ENCODE measurements at regions not wholly inside any gene's neighbourhood (a gene's known extent, or its start where the extent isn't known, plus 50 kb on each side); places are given as distances from the start of the nearest gene placed in this dataset.

DNA sequence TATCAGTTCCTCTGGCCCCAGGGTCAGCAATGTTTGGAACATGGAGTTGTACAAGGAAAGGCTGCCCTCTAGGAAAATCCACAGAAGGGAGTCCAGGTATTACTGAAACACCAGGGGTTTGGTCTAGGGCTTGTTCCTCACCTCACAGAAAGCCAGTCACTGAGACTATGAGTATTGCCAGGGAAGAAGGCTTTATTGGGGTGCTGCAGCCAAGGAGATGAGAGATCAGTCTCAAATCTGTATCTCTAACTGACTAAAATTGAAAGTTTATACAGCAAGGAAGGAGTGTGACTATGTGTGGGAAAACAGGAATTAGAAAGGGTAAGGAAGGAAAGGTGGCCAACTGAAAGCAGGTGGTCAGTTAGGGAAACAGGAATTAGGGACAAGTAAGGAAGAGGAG lies 172.3 kb downstream of the LYPLAL1 start:
- ATAC-seq: no peak
- TF ChIP-seq GLIS3 (CRISPR knock-in tag; IDR thresholded peaks at IDR 0.05) (no peak), ZNF8 (CRISPR knock-in tag; IDR thresholded peaks at IDR 0.05) (no peak), ZNF70 (CRISPR knock-in tag; IDR thresholded peaks at IDR 0.05) (no peak), ZC3H10 (CRISPR knock-in tag; IDR thresholded peaks at IDR 0.05) (no peak), BACH2 (CRISPR knock-in tag; IDR thresholded peaks at IDR 0.05; ENCODE audit: borderline replicate concordance) (no peak), TOX (CRISPR knock-in tag; IDR thresholded peaks at IDR 0.05; ENCODE audit: borderline replicate concordance) (no peak), OSR1 (CRISPR knock-in tag; IDR thresholded peaks at IDR 0.05) (no peak)
- TF ChIP-seq, protein P1, sequence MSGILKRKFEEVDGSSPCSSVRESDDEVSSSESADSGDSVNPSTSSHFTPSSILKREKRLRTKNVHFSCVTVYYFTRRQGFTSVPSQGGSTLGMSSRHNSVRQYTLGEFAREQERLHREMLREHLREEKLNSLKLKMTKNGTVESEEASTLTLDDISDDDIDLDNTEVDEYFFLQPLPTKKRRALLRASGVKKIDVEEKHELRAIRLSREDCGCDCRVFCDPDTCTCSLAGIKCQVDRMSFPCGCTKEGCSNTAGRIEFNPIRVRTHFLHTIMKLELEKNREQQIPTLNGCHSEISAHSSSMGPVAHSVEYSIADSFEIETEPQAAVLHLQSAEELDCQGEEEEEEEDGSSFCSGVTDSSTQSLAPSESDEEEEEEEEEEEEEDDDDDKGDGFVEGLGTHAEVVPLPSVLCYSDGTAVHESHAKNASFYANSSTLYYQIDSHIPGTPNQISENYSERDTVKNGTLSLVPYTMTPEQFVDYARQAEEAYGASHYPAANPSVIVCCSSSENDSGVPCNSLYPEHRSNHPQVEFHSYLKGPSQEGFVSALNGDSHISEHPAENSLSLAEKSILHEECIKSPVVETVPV (CRISPR knock-in tag; IDR thresholded peaks at IDR 0.05): no peak
- TF ChIP-seq, protein P2, sequence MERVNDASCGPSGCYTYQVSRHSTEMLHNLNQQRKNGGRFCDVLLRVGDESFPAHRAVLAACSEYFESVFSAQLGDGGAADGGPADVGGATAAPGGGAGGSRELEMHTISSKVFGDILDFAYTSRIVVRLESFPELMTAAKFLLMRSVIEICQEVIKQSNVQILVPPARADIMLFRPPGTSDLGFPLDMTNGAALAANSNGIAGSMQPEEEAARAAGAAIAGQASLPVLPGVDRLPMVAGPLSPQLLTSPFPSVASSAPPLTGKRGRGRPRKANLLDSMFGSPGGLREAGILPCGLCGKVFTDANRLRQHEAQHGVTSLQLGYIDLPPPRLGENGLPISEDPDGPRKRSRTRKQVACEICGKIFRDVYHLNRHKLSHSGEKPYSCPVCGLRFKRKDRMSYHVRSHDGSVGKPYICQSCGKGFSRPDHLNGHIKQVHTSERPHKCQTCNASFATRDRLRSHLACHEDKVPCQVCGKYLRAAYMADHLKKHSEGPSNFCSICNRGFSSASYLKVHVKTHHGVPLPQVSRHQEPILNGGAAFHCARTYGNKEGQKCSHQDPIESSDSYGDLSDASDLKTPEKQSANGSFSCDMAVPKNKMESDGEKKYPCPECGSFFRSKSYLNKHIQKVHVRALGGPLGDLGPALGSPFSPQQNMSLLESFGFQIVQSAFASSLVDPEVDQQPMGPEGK (CRISPR knock-in tag; IDR thresholded peaks at IDR 0.05; ENCODE audit: borderline replicate concordance): no peak

DNA sequence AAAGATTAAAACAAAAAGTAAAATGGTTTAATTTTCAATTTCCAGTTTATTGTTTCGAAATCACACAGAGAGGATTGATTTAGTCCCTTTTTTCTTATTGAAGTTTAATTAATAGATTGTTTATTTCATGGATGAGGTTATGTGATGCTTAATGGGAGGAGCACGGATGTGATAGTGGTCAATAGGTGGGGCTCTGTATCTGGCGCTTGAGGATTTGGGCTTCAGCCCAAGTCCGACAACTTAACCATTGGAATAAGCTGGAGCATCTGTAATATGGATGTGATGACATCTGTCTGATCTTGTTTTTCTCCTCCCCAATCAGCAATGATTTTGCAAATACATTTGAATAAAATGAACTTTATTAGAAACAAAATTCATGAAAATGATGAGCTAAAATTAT lies 169.2 kb downstream of the LYPLAL1 start:
- ATAC-seq: no peak
- TF ChIP-seq ZC3H10 (CRISPR knock-in tag; IDR thresholded peaks at IDR 0.05) (0 out of 2 replicates have a peak, but pooled peaks have one; percentile 31), ESRRG (CRISPR knock-in tag; IDR thresholded peaks at IDR 0.05) (no peak), PPARA (CRISPR knock-in tag; IDR thresholded peaks at IDR 0.05; ENCODE audit: borderline replicate concordance) (no peak)
- TF ChIP-seq, protein P1 (CRISPR knock-in tag; IDR thresholded peaks at IDR 0.05): no peak

DNA sequence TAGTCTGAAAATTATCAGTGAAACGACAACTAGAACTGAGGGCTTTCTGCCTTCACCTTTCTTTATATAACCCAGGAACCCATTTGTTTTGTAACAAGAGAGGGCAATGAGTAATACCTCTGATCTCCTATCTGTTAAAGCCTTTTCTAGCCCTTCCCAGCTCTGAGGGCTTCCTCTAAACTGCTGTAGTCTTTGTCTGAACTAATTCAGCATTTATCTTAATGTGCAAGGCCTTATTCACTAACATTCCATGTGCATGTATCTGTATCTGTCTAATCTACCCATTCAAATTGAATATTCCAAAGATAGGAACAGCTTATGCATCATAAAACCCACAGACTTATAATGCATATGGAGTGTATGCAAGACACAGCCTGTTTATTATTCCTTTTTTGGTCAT lies 167.1 kb downstream of the LYPLAL1 start:
- TF ChIP-seq ZFP3 (CRISPR knock-in tag; IDR thresholded peaks at IDR 0.05) (no peak), TOX (CRISPR knock-in tag; IDR thresholded peaks at IDR 0.05; ENCODE audit: borderline replicate concordance) (0 out of 2 replicates have a peak, but pooled peaks have one; percentile 7), ZNF70 (CRISPR knock-in tag; IDR thresholded peaks at IDR 0.05) (peak; percentile 80), ZFP30 (CRISPR knock-in tag; IDR thresholded peaks at IDR 0.05) (no peak), TCF4 (CRISPR knock-in tag; IDR thresholded peaks at IDR 0.05; ENCODE audit: borderline replicate concordance) (no peak), OSR1 (CRISPR knock-in tag; IDR thresholded peaks at IDR 0.05) (no peak), ZNF565 (CRISPR knock-in tag; conservative IDR thresholded peaks at IDR 0.05; ENCODE audit: low read depth) (no peak)
- ATAC-seq: peak; percentile 87

DNA sequence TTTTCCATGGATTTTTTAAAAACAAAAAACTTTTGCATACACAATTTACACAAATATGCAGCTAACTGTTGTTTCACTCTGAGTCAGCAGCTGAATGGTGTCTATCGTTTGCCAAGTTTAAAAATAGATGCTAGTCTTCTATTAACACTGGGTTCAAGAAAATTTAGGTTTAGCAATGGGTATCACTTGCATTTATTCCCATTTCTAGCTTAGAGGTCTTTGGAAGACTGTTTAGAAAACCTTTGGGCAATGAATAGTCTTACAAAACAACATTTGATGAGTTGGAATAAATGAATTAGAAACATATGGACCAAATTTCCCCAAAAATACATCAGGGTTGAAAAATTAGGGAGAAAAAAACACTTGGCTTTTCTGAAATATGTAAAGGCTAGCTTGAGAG lies 165.8 kb downstream of the LYPLAL1 start:
- peak; percentile 38; the same call in 2 of the 3 replicates for ATAC-seq
- TF ChIP-seq PPARA (CRISPR knock-in tag; IDR thresholded peaks at IDR 0.05; ENCODE audit: borderline replicate concordance): no peak
- TF ChIP-seq ZFP3 (CRISPR knock-in tag; IDR thresholded peaks at IDR 0.05): no peak
- TF ChIP-seq, protein P2 (CRISPR knock-in tag; IDR thresholded peaks at IDR 0.05; ENCODE audit: borderline replicate concordance): no peak
- TF ChIP-seq OSR1 (CRISPR knock-in tag; IDR thresholded peaks at IDR 0.05): no peak
- TF ChIP-seq, protein P3, sequence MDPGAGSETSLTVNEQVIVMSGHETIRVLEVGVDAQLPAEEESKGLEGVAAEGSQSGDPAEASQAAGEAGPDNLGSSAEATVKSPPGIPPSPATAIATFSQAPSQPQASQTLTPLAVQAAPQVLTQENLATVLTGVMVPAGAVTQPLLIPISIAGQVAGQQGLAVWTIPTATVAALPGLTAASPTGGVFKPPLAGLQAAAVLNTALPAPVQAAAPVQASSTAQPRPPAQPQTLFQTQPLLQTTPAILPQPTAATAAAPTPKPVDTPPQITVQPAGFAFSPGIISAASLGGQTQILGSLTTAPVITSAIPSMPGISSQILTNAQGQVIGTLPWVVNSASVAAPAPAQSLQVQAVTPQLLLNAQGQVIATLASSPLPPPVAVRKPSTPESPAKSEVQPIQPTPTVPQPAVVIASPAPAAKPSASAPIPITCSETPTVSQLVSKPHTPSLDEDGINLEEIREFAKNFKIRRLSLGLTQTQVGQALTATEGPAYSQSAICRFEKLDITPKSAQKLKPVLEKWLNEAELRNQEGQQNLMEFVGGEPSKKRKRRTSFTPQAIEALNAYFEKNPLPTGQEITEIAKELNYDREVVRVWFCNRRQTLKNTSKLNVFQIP (CRISPR knock-in tag; IDR thresholded peaks at IDR 0.05; ENCODE audit: borderline replicate concordance, low read depth): no peak
- no peak for TF ChIP-seq ZFP30 (CRISPR knock-in tag; IDR thresholded peaks at IDR 0.05)
- no peak for TF ChIP-seq ESRRG (CRISPR knock-in tag; IDR thresholded peaks at IDR 0.05)
- no peak for TF ChIP-seq SNAI2 (CRISPR knock-in tag; IDR thresholded peaks at IDR 0.05)
- no peak for TF ChIP-seq ZC3H10 (CRISPR knock-in tag; IDR thresholded peaks at IDR 0.05)
- no peak for TF ChIP-seq CSDC2 (CRISPR knock-in tag; IDR thresholded peaks at IDR 0.05)
- no peak for TF ChIP-seq GLIS3 (CRISPR knock-in tag; IDR thresholded peaks at IDR 0.05)
- TF ChIP-seq TOX (CRISPR knock-in tag; IDR thresholded peaks at IDR 0.05; ENCODE audit: borderline replicate concordance): no peak
- no peak for TF ChIP-seq ZNF8 (CRISPR knock-in tag; IDR thresholded peaks at IDR 0.05)
- TF ChIP-seq, protein P1 (CRISPR knock-in tag; IDR thresholded peaks at IDR 0.05): no peak
- TF ChIP-seq, protein P4, sequence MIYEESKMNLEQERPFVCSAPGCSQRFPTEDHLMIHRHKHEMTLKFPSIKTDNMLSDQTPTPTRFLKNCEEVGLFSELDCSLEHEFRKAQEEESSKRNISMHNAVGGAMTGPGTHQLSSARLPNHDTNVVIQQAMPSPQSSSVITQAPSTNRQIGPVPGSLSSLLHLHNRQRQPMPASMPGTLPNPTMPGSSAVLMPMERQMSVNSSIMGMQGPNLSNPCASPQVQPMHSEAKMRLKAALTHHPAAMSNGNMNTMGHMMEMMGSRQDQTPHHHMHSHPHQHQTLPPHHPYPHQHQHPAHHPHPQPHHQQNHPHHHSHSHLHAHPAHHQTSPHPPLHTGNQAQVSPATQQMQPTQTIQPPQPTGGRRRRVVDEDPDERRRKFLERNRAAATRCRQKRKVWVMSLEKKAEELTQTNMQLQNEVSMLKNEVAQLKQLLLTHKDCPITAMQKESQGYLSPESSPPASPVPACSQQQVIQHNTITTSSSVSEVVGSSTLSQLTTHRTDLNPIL (CRISPR knock-in tag; IDR thresholded peaks at IDR 0.05; ENCODE audit: low read depth): no peak
- no peak for TF ChIP-seq RARB (CRISPR knock-in tag; IDR thresholded peaks at IDR 0.05)
